ENCODE measurements at regions not wholly inside any gene's neighbourhood (a gene's known extent, or its start where the extent isn't known, plus 50 kb on each side); places are given as distances from the start of the nearest gene placed in this dataset.

GRCh38 chr10:28940158-28940888, 263.0 kb downstream of the BAMBI start:
- DNase-seq = no peak
- Histone ChIP-seq H3K4me3 (ENCODE audit: low read length) (no peak overlapping the region), H2AFZ (ENCODE audit: low read length) (no peak overlapping the region), H3K4me1 (ENCODE audit: low read length) (no peaks in the 10 kb centered on the region), H3K27me3 (ENCODE audit: low read length) (no peaks in the 10 kb centered on the region), H3K9me3 (ENCODE audit: low read length) (no peaks in the 10 kb centered on the region), H3K4me2 (ENCODE audit: low read depth, low read length, poor library complexity, severe bottlenecking) (no peak overlapping the region), H3K79me2 (ENCODE audit: low read length) (no peaks in the 10 kb centered on the region), H3K9me2 (replicated peaks; ENCODE audit: insufficient read depth, low read length) (no peaks in the 10 kb centered on the region), H3K36me3 (ENCODE audit: insufficient read depth, low read length) (no peaks in the 10 kb centered on the region), H3K9ac (ENCODE audit: low read length) (no peak overlapping the region), H4K20me1 (ENCODE audit: insufficient read depth, low read depth, low read length) (no peaks in the 10 kb centered on the region), H3K27ac (ENCODE audit: low read length) (no peak overlapping the region)

GRCh38 chr10:28942012-28942411, 264.7 kb downstream of the BAMBI start:
- DNase-seq = no peak

GRCh38 chr10:28945959-28946358, 268.6 kb downstream of the BAMBI start:
- H3K4me2 ChIP-seq (ENCODE audit: low read depth, low read length, poor library complexity, severe bottlenecking) = no peak overlapping the region
- H3K9ac ChIP-seq (ENCODE audit: low read length) = no peak overlapping the region
- H3K27ac ChIP-seq (ENCODE audit: low read length) = no peak overlapping the region
- H3K4me1 ChIP-seq (ENCODE audit: low read length) = no peaks in the 10 kb centered on the region
- no peaks in the 10 kb centered on the region for H3K27me3 ChIP-seq (ENCODE audit: low read length)
- no peaks in the 10 kb centered on the region for H3K9me2 ChIP-seq (replicated peaks; ENCODE audit: insufficient read depth, low read length)
- H3K4me3 ChIP-seq (ENCODE audit: low read length) = no peak overlapping the region
- H3K36me3 ChIP-seq (ENCODE audit: insufficient read depth, low read length) = no peaks in the 10 kb centered on the region
- H3K9me3 ChIP-seq (ENCODE audit: low read length) = no peaks in the 10 kb centered on the region
- H4K20me1 ChIP-seq (ENCODE audit: insufficient read depth, low read depth, low read length) = no peaks in the 10 kb centered on the region
- H3K79me2 ChIP-seq (ENCODE audit: low read length) = no peaks in the 10 kb centered on the region
- H2AFZ ChIP-seq (ENCODE audit: low read length) = no peak overlapping the region
- no peak for DNase-seq

More at GRCh38 chr10:28942012-28942411, 264.7 kb downstream of the BAMBI start:
- H3K9me2 ChIP-seq (replicated peaks; ENCODE audit: insufficient read depth, low read length) = no peaks in the 10 kb centered on the region
- H3K36me3 ChIP-seq (ENCODE audit: insufficient read depth, low read length) = no peaks in the 10 kb centered on the region
- H3K79me2 ChIP-seq (ENCODE audit: low read length) = no peaks in the 10 kb centered on the region
- H3K4me3 ChIP-seq (ENCODE audit: low read length) = no peak overlapping the region
- H3K9ac ChIP-seq (ENCODE audit: low read length) = no peak overlapping the region
- no peak overlapping the region for H3K4me2 ChIP-seq (ENCODE audit: low read depth, low read length, poor library complexity, severe bottlenecking)
- H4K20me1 ChIP-seq (ENCODE audit: insufficient read depth, low read depth, low read length) = no peaks in the 10 kb centered on the region
- no peak overlapping the region for H2AFZ ChIP-seq (ENCODE audit: low read length)
- no peaks in the 10 kb centered on the region for H3K9me3 ChIP-seq (ENCODE audit: low read length)
- H3K4me1 ChIP-seq (ENCODE audit: low read length) = no peaks in the 10 kb centered on the region
- no peak overlapping the region for H3K27ac ChIP-seq (ENCODE audit: low read length)
- H3K27me3 ChIP-seq (ENCODE audit: low read length) = no peaks in the 10 kb centered on the region

- no peak for DNase-seq
- Histone ChIP-seq H3K27ac (ENCODE audit: low read length) (no peak overlapping the region), H3K9ac (ENCODE audit: low read length) (no peak overlapping the region), H3K9me2 (replicated peaks; ENCODE audit: insufficient read depth, low read length) (no peaks in the 10 kb centered on the region), H3K4me2 (ENCODE audit: low read depth, low read length, poor library complexity, severe bottlenecking) (no peak overlapping the region), H2AFZ (ENCODE audit: low read length) (no peak overlapping the region), H3K4me1 (ENCODE audit: low read length) (0 out of 2 replicates have a peak, but pooled peaks cover 2% of the 10 kb centered on the region), H3K79me2 (ENCODE audit: low read length) (no peaks in the 10 kb centered on the region), H4K20me1 (ENCODE audit: insufficient read depth, low read depth, low read length) (no peaks in the 10 kb centered on the region), H3K9me3 (ENCODE audit: low read length) (no peaks in the 10 kb centered on the region), H3K27me3 (ENCODE audit: low read length) (no peaks in the 10 kb centered on the region), H3K4me3 (ENCODE audit: low read length) (no peak overlapping the region), H3K36me3 (ENCODE audit: insufficient read depth, low read length) (no peaks in the 10 kb centered on the region)
Observed at GRCh38 chr10:28946479-28946878, 269.2 kb downstream of the BAMBI start.

GRCh38 chr10:28947171-28947570, 269.9 kb downstream of the BAMBI start:
- Histone ChIP-seq H3K9me3 (ENCODE audit: low read length) (no peaks in the 10 kb centered on the region), H3K9me2 (replicated peaks; ENCODE audit: insufficient read depth, low read length) (no peaks in the 10 kb centered on the region), H3K36me3 (ENCODE audit: insufficient read depth, low read length) (no peaks in the 10 kb centered on the region), H3K4me2 (ENCODE audit: low read depth, low read length, poor library complexity, severe bottlenecking) (no peak overlapping the region), H4K20me1 (ENCODE audit: insufficient read depth, low read depth, low read length) (no peaks in the 10 kb centered on the region), H3K27ac (ENCODE audit: low read length) (no peak overlapping the region), H2AFZ (ENCODE audit: low read length) (no peak overlapping the region), H3K79me2 (ENCODE audit: low read length) (no peaks in the 10 kb centered on the region), H3K9ac (ENCODE audit: low read length) (no peak overlapping the region), H3K4me3 (ENCODE audit: low read length) (no peak overlapping the region), H3K4me1 (ENCODE audit: low read length) (0 out of 2 replicates have a peak, but pooled peaks cover 4% of the 10 kb centered on the region), H3K27me3 (ENCODE audit: low read length) (no peaks in the 10 kb centered on the region)
- no peak for DNase-seq

GRCh38 chr10:28948046-28948445, 270.7 kb downstream of the BAMBI start:
- no peaks in the 10 kb centered on the region for H3K27me3 ChIP-seq (ENCODE audit: low read length)

GRCh38 chr10:28949005-28950004, 272.0 kb downstream of the BAMBI start:
- H3K9me2 ChIP-seq (replicated peaks; ENCODE audit: insufficient read depth, low read length) = no peaks in the 10 kb centered on the region
- H3K4me3 ChIP-seq (ENCODE audit: low read length) = no peak overlapping the region
- no peaks in the 10 kb centered on the region for H3K36me3 ChIP-seq (ENCODE audit: insufficient read depth, low read length)
- DNase-seq = no peak
- no peaks in the 10 kb centered on the region for H3K79me2 ChIP-seq (ENCODE audit: low read length)
- H3K4me2 ChIP-seq (ENCODE audit: low read depth, low read length, poor library complexity, severe bottlenecking) = no peak overlapping the region
- H3K9ac ChIP-seq (ENCODE audit: low read length) = no peak overlapping the region
- H3K27ac ChIP-seq (ENCODE audit: low read length) = no peak overlapping the region
- 0 out of 2 replicates have a peak, but pooled peaks cover 4% of the 10 kb centered on the region for H3K4me1 ChIP-seq (ENCODE audit: low read length)
- H4K20me1 ChIP-seq (ENCODE audit: insufficient read depth, low read depth, low read length) = no peaks in the 10 kb centered on the region
- no peak overlapping the region for H2AFZ ChIP-seq (ENCODE audit: low read length)
- H3K27me3 ChIP-seq (ENCODE audit: low read length) = no peaks in the 10 kb centered on the region
- no peaks in the 10 kb centered on the region for H3K9me3 ChIP-seq (ENCODE audit: low read length)

More at GRCh38 chr10:28948046-28948445, 270.7 kb downstream of the BAMBI start:
- Histone ChIP-seq H3K79me2 (ENCODE audit: low read length) (no peaks in the 10 kb centered on the region), H3K36me3 (ENCODE audit: insufficient read depth, low read length) (no peaks in the 10 kb centered on the region), H3K4me2 (ENCODE audit: low read depth, low read length, poor library complexity, severe bottlenecking) (no peak overlapping the region), H3K9me3 (ENCODE audit: low read length) (no peaks in the 10 kb centered on the region), H3K9me2 (replicated peaks; ENCODE audit: insufficient read depth, low read length) (no peaks in the 10 kb centered on the region), H3K9ac (ENCODE audit: low read length) (no peak overlapping the region), H3K4me3 (ENCODE audit: low read length) (no peak overlapping the region), H2AFZ (ENCODE audit: low read length) (no peak overlapping the region), H4K20me1 (ENCODE audit: insufficient read depth, low read depth, low read length) (no peaks in the 10 kb centered on the region), H3K4me1 (ENCODE audit: low read length) (0 out of 2 replicates have a peak, but pooled peaks cover 4% of the 10 kb centered on the region), H3K27ac (ENCODE audit: low read length) (no peak overlapping the region)
- DNase-seq = no peak

GRCh38 chr10:28951484-28951883, 274.2 kb downstream of the BAMBI start:
- H3K4me2 ChIP-seq (ENCODE audit: low read depth, low read length, poor library complexity, severe bottlenecking) = no peak overlapping the region
- 0 out of 2 replicates have a peak, but pooled peaks cover 4% of the 10 kb centered on the region for H3K4me1 ChIP-seq (ENCODE audit: low read length)
- H3K9me2 ChIP-seq (replicated peaks; ENCODE audit: insufficient read depth, low read length) = no peaks in the 10 kb centered on the region
- no peak overlapping the region for H3K9ac ChIP-seq (ENCODE audit: low read length)
- DNase-seq = no peak
- H2AFZ ChIP-seq (ENCODE audit: low read length) = no peak overlapping the region
- no peak overlapping the region for H3K4me3 ChIP-seq (ENCODE audit: low read length)
- H3K36me3 ChIP-seq (ENCODE audit: insufficient read depth, low read length) = no peaks in the 10 kb centered on the region
- H3K9me3 ChIP-seq (ENCODE audit: low read length) = no peaks in the 10 kb centered on the region
- no peaks in the 10 kb centered on the region for H3K79me2 ChIP-seq (ENCODE audit: low read length)
- H3K27me3 ChIP-seq (ENCODE audit: low read length) = no peaks in the 10 kb centered on the region
- no peak overlapping the region for H3K27ac ChIP-seq (ENCODE audit: low read length)
- no peaks in the 10 kb centered on the region for H4K20me1 ChIP-seq (ENCODE audit: insufficient read depth, low read depth, low read length)

All from Karpas-422 (cell line).